NT2/D1 (cell line): ENCODE measurements at regions not wholly inside any gene's neighbourhood (a gene's known extent, or its start where the extent isn't known, plus 50 kb on each side); places are given as distances from the start of the nearest gene placed in this dataset.

ENCODE experiments used
- YY1 ChIP-seq: IDR thresholded peaks from 2 replicates; pipeline ENCODE4 v1.6.1; 2011; ENCODE audit not compliant: insufficient read length, insufficient read depth
- ZNF274 ChIP-seq: IDR thresholded peaks from 2 replicates; pipeline ENCODE4 v1.6.1; 2011; ENCODE audit warnings: mild to moderate bottlenecking, low read depth, low read length

DNA sequence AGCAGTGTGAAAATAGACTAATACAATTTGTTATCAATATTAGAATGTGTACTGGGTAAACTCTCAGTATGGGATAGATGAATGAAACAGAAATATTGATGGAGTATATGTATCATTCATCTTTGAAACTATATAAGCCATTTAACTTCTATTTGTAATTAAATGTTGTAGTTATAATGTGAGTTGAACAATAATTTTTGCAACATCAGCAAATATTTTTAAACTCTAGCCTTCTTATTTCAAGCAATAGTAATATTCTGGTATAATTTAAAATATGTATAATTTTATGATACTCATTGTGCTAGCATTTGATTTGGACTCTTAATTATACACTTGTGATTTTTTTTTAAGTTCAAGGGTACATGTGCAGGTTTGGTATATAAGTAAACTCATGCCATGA is 59.6 kb upstream of the RGMB start:
- no peak for TF ChIP-seq ZNF274
- TF ChIP-seq YY1: no peak
